GM12878 (cell line): ENCODE measurements at regions not wholly inside any gene's neighbourhood (a gene's known extent, or its start where the extent isn't known, plus 50 kb on each side); places are given as distances from the start of the nearest gene placed in this dataset.

Experiments used
- ATAC-seq: fragments of 200-7000 bp; cut with Tn5 transposase; 3 replicates; pipeline ENCODE4 v1.9.1; 2020; ENCODE audit warnings: mild to moderate bottlenecking, moderate library complexity
- BruUV-seq: library from RNA; stranded (reverse); fragments of 400-500 nt; replicated peaks from 2 replicates; lab custom pipeline; 2021; lab: Mats Ljungman, UMichigan
- CTCF ChIA-PET: fragments of 300-600 bp; sonication (Branson Sonifier 250); formaldehyde crosslinking; extraction: SDS; loops from one replicate; lab custom pipeline; 2021; ENCODE audit warnings: inconsistent platforms; lab: Yijun Ruan, JAX
- POLR2A ChIA-PET: fragments of 350-600 bp; formaldehyde crosslinking; extraction: SDS; loops from one replicate; lab custom pipeline; 2021; ENCODE audit warnings: inconsistent platforms; lab: Charles Lee
- RAD21 ChIA-PET: fragments of 300-600 bp; sonication (Branson Sonifier 250); formaldehyde crosslinking; loops from one replicate; lab custom pipeline; 2023; ENCODE audit warnings: antibody characterized with exemption; ENCODE audit not compliant: unreplicated experiment; lab: Charles Lee
- SMC1A ChIA-PET: fragments of 300-600 bp; sonication (Branson Sonifier 250); formaldehyde crosslinking; loops from one replicate; lab custom pipeline; 2023; ENCODE audit not compliant: unreplicated experiment, uncharacterized antibody; lab: Charles Lee
- DNase-seq: peaks from one replicate; pipeline ENCODE4 v3.0.0-alpha.2; 2011; ENCODE audit warnings: low read depth, low spot score
- FAIRE-seq: peaks from 3 replicates; lab custom pipeline; 2011; peaks lifted over from hg19 to GRCh38; lab: Jason Lieb, UNC
- H2AFZ ChIP-seq: 2 replicates; pipeline ENCODE4 v1.6.0; 2011; ENCODE audit warnings: low read depth, low read length, control low read depth; ENCODE audit not compliant: control insufficient read depth
- H3K27ac ChIP-seq: 2 replicates; pipeline ENCODE4 v1.5.1; 2011; ENCODE audit warnings: control low read depth; ENCODE audit not compliant: control insufficient read depth, insufficient read depth
- H3K27me3 ChIP-seq, 2 experiments: replicated peaks in 1 of 2; 2 replicates each; pipeline versions ENCODE4 v1.6.0 to v1.6.1; 2011; ENCODE audit warnings: low read length in 1 of 2; ENCODE audit not compliant: control insufficient read depth in 2 of 2, insufficient read depth in 2 of 2
- H3K36me3 ChIP-seq, 2 experiments: 2 replicates each; pipeline ENCODE4 v1.5.1; 2011; ENCODE audit warnings: low read length in 1 of 2; ENCODE audit not compliant: control insufficient read depth in 2 of 2, insufficient read depth in 2 of 2
- H3K4me1 ChIP-seq: 2 replicates; pipeline ENCODE4 v1.6.1; 2011; ENCODE audit warnings: mild to moderate bottlenecking, low read length, moderate library complexity, mixed read lengths; ENCODE audit not compliant: control insufficient read depth, insufficient read depth
- H3K4me2 ChIP-seq: 2 replicates; pipeline ENCODE4 v1.6.0; 2011; ENCODE audit warnings: control low read depth; ENCODE audit not compliant: control insufficient read depth, insufficient read depth
- H3K4me3 ChIP-seq: fragments of 200-600 bp; sonication (generic); 2 replicates; pipeline ENCODE4 v1.5.1; 2016
- H3K79me2 ChIP-seq: 2 replicates; pipeline ENCODE4 v1.6.0; 2011; ENCODE audit warnings: low read length; ENCODE audit not compliant: control insufficient read depth, insufficient read depth
- H3K9ac ChIP-seq: 2 replicates; pipeline ENCODE4 v1.8.0; 2011; ENCODE audit warnings: low read length, control low read depth, mixed read lengths; ENCODE audit not compliant: control insufficient read depth, insufficient read depth
- H3K9me3 ChIP-seq: replicated peaks from 3 replicates; pipeline ENCODE4 v1.5.1; 2011; ENCODE audit warnings: mild to moderate bottlenecking, low read length; ENCODE audit not compliant: control insufficient read depth, insufficient read depth
- H4K20me1 ChIP-seq: 2 replicates; pipeline ENCODE4 v1.6.0; 2011; ENCODE audit not compliant: control insufficient read depth, insufficient read depth
- CREB1 ChIP-seq: IDR thresholded peaks from 2 replicates; pipeline ENCODE4 v1.6.1; 2012; ENCODE audit warnings: low read depth, mild to moderate bottlenecking, inconsistent platforms
- HCFC1 ChIP-seq: fragments of 150-350 bp; IDR thresholded peaks from 2 replicates; pipeline ENCODE4 v1.6.1; 2014; ENCODE audit warnings: low read length
- HDGF ChIP-seq: fragments of 450-650 bp; IDR thresholded peaks from 2 replicates; pipeline ENCODE4 v1.6.1; 2016; ENCODE audit warnings: antibody characterized with exemption
- IKZF2 ChIP-seq, 2 experiments: fragments of 450-650 bp; IDR thresholded peaks; 2 replicates each; pipeline ENCODE4 v1.6.1; 2017; ENCODE audit warnings: mild to moderate bottlenecking in 2 of 2, moderate library complexity in 2 of 2
- KAT2A ChIP-seq: conservative IDR thresholded peaks from 2 replicates; pipeline ENCODE4 v1.6.1; 2011; ENCODE audit warnings: low read depth, low read length; ENCODE audit not compliant: control insufficient read depth
- LARP7 ChIP-seq: fragments of 450-650 bp; IDR thresholded peaks from 2 replicates; pipeline ENCODE4 v1.6.1; 2017; ENCODE audit warnings: mild to moderate bottlenecking
- PML ChIP-seq: IDR thresholded peaks from 2 replicates; pipeline ENCODE4 v1.6.1; 2012; ENCODE audit warnings: low read length, inconsistent platforms
- POLR2AphosphoS2 ChIP-seq: IDR thresholded peaks from 2 replicates; pipeline ENCODE4 v1.6.1; 2011; ENCODE audit warnings: low read depth, mild to moderate bottlenecking, low read length, improper control_type of control experiment, moderate library complexity
- RAD21 ChIP-seq: IDR thresholded peaks from 2 replicates; pipeline ENCODE4 v1.6.1; 2011; ENCODE audit warnings: mild to moderate bottlenecking, low read depth, low read length, moderate library complexity; ENCODE audit not compliant: insufficient read depth
- SPI1 ChIP-seq: IDR thresholded peaks from 2 replicates; pipeline ENCODE4 v1.6.1; 2011; ENCODE audit warnings: low read depth, mild to moderate bottlenecking, low read length, moderate library complexity, borderline replicate concordance; ENCODE audit not compliant: insufficient read depth
- ZBTB4 ChIP-seq: fragments of 450-650 bp; formaldehyde crosslinking; IDR thresholded peaks from 2 replicates; pipeline ENCODE4 v1.4.0; 2022; ENCODE audit warnings: mild to moderate bottlenecking, moderate library complexity
- ZBTB40 ChIP-seq: fragments of 450-650 bp; IDR thresholded peaks from 2 replicates; pipeline ENCODE4 v1.6.1; 2016; ENCODE audit warnings: mild to moderate bottlenecking, moderate library complexity, borderline replicate concordance
- in situ Hi-C: fragments of 300-500 bp; cut with MboI; formaldehyde crosslinking; loops from 9 replicates; pipeline ENCODE4 v1.14.3; 2018; ENCODE audit warnings: mixed read lengths
- intact Hi-C: fragments of 100-400 bp; cut with micrococcal nuclease; formaldehyde crosslinking; loops from one replicate; pipeline ENCODE4 v1.14.2; 2022; ENCODE audit not compliant: unreplicated experiment
- TF ChIP-seq, protein P1 (sequence below): fragments of 450-650 bp; IDR thresholded peaks from 2 replicates; pipeline ENCODE4 v1.6.1; 2017; ENCODE audit warnings: mild to moderate bottlenecking
- TF ChIP-seq, protein P2 (sequence below): fragments of 450-650 bp; IDR thresholded peaks from 2 replicates; pipeline ENCODE4 v1.6.1; 2017; ENCODE audit warnings: borderline replicate concordance

GRCh38 chr11:87892291-87892690, 283.0 kb downstream of the RAB38 start (continued):
- TF ChIP-seq ZBTB40: no peak
- no peak for TF ChIP-seq RAD21
- TF ChIP-seq LARP7: no peak
- no peak for TF ChIP-seq KAT2A
- TF ChIP-seq HCFC1: no peak
- TF ChIP-seq CREB1: no peak
- no peak for TF ChIP-seq PML
- no peak for TF ChIP-seq POLR2AphosphoS2
- TF ChIP-seq SPI1: no peak
- no peak for TF ChIP-seq HDGF

DNA sequence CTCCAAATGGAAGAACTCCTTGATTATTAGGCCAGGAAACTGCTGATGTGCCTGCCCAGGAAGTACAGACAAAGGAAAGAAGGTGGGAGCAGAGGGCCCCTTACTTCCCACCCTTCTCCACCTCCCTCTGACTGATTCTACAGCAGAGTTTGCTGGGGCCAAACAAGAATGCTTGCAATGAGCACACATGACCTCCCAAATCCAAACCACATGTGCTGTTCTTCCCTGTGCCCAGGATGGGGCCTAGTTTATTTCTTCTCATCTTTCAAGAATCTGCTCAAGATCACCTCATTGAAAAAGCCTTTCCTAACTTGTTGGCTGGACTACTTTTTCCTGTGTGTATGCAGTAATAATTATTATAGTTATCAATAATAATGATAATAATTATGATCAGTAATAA, 286.1 kb downstream of the RAB38 start:
- Histone ChIP-seq H3K9me3 (no peaks in the 10 kb centered on the region), H2AFZ (no peak overlapping the region), H3K79me2 (no peaks in the 10 kb centered on the region), H3K27ac (no peak overlapping the region), H3K36me3 (no peaks in the 10 kb centered on the region), H4K20me1 (no peaks in the 10 kb centered on the region), H3K4me2 (no peak overlapping the region), H3K9ac (no peak overlapping the region), H3K27me3 (no peaks in the 10 kb centered on the region; a peak in 1 of 4 replicates), H3K4me1 (no peaks in the 10 kb centered on the region), H3K4me3 (no peak overlapping the region)
- no peak for ATAC-seq
- RAD21 ChIA-PET: no interaction called here
- no TSS peak for BruUV-seq
- FAIRE-seq: no peak
- SMC1A ChIA-PET: no interaction called here
- in situ Hi-C loops (no loop called here), intact Hi-C loops (no loop called here)
- DNase-seq: no peak
- CTCF ChIA-PET: no interaction called here
- POLR2A ChIA-PET: no interaction called here
- TF ChIP-seq ZBTB4 (CRISPR knock-in tag) (no peak), IKZF2 (IDR thresholded peaks at IDR 0.05) (no peak)
- TF ChIP-seq, protein P1, sequence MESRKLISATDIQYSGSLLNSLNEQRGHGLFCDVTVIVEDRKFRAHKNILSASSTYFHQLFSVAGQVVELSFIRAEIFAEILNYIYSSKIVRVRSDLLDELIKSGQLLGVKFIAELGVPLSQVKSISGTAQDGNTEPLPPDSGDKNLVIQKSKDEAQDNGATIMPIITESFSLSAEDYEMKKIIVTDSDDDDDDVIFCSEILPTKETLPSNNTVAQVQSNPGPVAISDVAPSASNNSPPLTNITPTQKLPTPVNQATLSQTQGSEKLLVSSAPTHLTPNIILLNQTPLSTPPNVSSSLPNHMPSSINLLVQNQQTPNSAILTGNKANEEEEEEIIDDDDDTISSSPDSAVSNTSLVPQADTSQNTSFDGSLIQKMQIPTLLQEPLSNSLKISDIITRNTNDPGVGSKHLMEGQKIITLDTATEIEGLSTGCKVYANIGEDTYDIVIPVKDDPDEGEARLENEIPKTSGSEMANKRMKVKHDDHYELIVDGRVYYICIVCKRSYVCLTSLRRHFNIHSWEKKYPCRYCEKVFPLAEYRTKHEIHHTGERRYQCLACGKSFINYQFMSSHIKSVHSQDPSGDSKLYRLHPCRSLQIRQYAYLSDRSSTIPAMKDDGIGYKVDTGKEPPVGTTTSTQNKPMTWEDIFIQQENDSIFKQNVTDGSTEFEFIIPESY: no peak
- TF ChIP-seq, protein P2, sequence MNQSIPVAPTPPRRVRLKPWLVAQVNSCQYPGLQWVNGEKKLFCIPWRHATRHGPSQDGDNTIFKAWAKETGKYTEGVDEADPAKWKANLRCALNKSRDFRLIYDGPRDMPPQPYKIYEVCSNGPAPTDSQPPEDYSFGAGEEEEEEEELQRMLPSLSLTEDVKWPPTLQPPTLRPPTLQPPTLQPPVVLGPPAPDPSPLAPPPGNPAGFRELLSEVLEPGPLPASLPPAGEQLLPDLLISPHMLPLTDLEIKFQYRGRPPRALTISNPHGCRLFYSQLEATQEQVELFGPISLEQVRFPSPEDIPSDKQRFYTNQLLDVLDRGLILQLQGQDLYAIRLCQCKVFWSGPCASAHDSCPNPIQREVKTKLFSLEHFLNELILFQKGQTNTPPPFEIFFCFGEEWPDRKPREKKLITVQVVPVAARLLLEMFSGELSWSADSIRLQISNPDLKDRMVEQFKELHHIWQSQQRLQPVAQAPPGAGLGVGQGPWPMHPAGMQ: no peak
